ENCODE measurements at regions not wholly inside any gene's neighbourhood (a gene's known extent, or its start where the extent isn't known, plus 50 kb on each side); places are given as distances from the start of the nearest gene placed in this dataset.
"Not testable (repeated sequence)": the region's sequence is repeated elsewhere in the genome, so short reads cannot be mapped to it uniquely, and the experiment has no call there.

DNA sequence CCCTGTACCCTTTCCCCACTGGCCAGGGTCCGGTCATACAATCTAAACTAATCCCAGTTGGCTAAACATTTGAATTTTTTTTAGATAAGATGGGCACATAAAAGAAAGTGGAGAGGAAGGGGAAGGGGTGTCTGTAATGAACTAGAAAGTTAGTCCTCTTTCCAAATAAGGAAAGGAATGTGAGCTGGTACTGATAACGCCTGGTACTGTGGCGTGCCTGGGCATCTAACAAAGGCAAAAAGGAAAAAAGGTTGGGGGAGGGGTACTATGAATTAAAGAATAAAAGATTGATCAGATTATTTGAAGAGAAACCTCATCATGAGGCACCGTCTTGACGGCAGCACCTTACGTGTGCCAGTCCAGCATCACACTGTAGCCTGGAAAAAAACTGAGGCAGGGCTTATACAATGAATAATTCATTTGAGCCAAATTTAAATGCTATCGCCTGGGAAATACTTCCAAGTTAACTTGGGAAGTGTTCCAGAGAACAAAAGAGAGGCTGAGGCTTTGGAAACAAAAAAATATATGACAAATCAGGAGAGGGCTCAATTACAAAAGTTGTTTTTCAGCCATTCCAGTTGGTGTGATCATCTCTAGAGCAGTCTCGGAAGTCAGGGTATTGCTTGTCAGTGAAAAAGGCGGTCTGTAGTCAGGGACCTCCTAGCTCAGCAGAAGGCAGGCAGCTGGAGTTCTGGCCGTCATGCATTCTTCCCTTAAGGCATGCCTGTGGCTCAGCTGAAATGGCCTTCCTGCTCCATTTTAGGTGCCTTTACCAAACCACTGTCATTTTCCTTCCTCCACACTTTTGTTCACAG lies 103.9 kb upstream of the MTLN start:
- ATAC-seq; H2AFZ ChIP-seq (ENCODE audit: low read depth, low read length): not testable (repeated sequence)

GRCh38 chr2:110315054-110315820 lies 102.9 kb upstream of the MTLN start:
- H3K9ac ChIP-seq (ENCODE audit: insufficient read depth in 1 of 2, low read depth in 2 of 2, low read length in 2 of 2); intact Hi-C loops (cut with micrococcal nuclease); DNase-seq (ENCODE audit: extremely low read depth in 1 of 4, low spot score in 3 of 4); H3K9me1 ChIP-seq (ENCODE audit: control insufficient read depth, insufficient read depth, low read length); CTCF ChIA-PET (ENCODE audit: low intra/inter-chr PET ratio); H3K9me3 ChIP-seq (replicated peaks; ENCODE audit: control insufficient read depth, insufficient read depth, low read depth, low read length); in situ Hi-C loops (cut with MboI); H4K20me1 ChIP-seq (replicated peaks; ENCODE audit: control insufficient read depth, insufficient read depth, low read length); H3K4me3 ChIP-seq; ATAC-seq; H3K79me2 ChIP-seq (ENCODE audit: control insufficient read depth, insufficient read depth, low read length); H3K27ac ChIP-seq (ENCODE audit: extremely low read depth, low read depth, low read length); H3K4me1 ChIP-seq (replicated peaks in 1 of 2; ENCODE audit: control insufficient read depth in 2 of 2, insufficient read depth in 2 of 2, low read length in 2 of 2); POLR2A ChIA-PET; H2AFZ ChIP-seq (ENCODE audit: low read depth, low read length); H3K27me3 ChIP-seq (ENCODE audit: control insufficient read depth in 2 of 2, insufficient read depth in 2 of 2, low read length in 2 of 2); FAIRE-seq; BruUV-seq (replicated peaks); H3K36me3 ChIP-seq (ENCODE audit: control insufficient read depth, insufficient read depth, low read length); H3K4me2 ChIP-seq (ENCODE audit: insufficient read depth, low read length): not testable (repeated sequence)
- WGBS (ENCODE audit: insufficient coverage, low coverage, missing lambda C conversion rate): no CpG with 5 or more reads among the region's 9 CpGs

More for the DNA sequence above, 103.9 kb upstream of the MTLN start:
- H3K4me2 ChIP-seq (ENCODE audit: insufficient read depth, low read length); H4K20me1 ChIP-seq (replicated peaks; ENCODE audit: control insufficient read depth, insufficient read depth, low read length); H3K9me1 ChIP-seq (ENCODE audit: control insufficient read depth, insufficient read depth, low read length); H3K79me2 ChIP-seq (ENCODE audit: control insufficient read depth, insufficient read depth, low read length); DNase-seq (ENCODE audit: extremely low read depth in 1 of 4, low spot score in 3 of 4); H3K27ac ChIP-seq (ENCODE audit: extremely low read depth, low read depth, low read length); POLR2A ChIA-PET; CTCF ChIA-PET (ENCODE audit: low intra/inter-chr PET ratio); H3K36me3 ChIP-seq (ENCODE audit: control insufficient read depth, insufficient read depth, low read length); intact Hi-C loops (cut with micrococcal nuclease); H3K9ac ChIP-seq (ENCODE audit: insufficient read depth in 1 of 2, low read depth in 2 of 2, low read length in 2 of 2); H3K4me1 ChIP-seq (replicated peaks in 1 of 2; ENCODE audit: control insufficient read depth in 2 of 2, insufficient read depth in 2 of 2, low read length in 2 of 2); BruUV-seq (replicated peaks); H3K27me3 ChIP-seq (ENCODE audit: control insufficient read depth in 2 of 2, insufficient read depth in 2 of 2, low read length in 2 of 2); in situ Hi-C loops (cut with MboI); H3K9me3 ChIP-seq (replicated peaks; ENCODE audit: control insufficient read depth, insufficient read depth, low read depth, low read length); H3K4me3 ChIP-seq: not testable (repeated sequence)
- FAIRE-seq: peak; percentile 71
- no CpG with 5 or more reads among the region's 10 CpGs for WGBS (ENCODE audit: insufficient coverage, low coverage, missing lambda C conversion rate)

- H2AFZ ChIP-seq (ENCODE audit: low read depth, low read length); H3K79me2 ChIP-seq (ENCODE audit: control insufficient read depth, insufficient read depth, low read length); H3K4me3 ChIP-seq; H3K27ac ChIP-seq (ENCODE audit: extremely low read depth, low read depth, low read length); H3K27me3 ChIP-seq (ENCODE audit: control insufficient read depth in 2 of 2, insufficient read depth in 2 of 2, low read length in 2 of 2); DNase-seq (ENCODE audit: extremely low read depth in 1 of 4, low spot score in 3 of 4); H4K20me1 ChIP-seq (replicated peaks; ENCODE audit: control insufficient read depth, insufficient read depth, low read length); H3K4me2 ChIP-seq (ENCODE audit: insufficient read depth, low read length); POLR2A ChIA-PET; CTCF ChIA-PET (ENCODE audit: low intra/inter-chr PET ratio); H3K4me1 ChIP-seq (replicated peaks in 1 of 2; ENCODE audit: control insufficient read depth in 2 of 2, insufficient read depth in 2 of 2, low read length in 2 of 2); H3K9me1 ChIP-seq (ENCODE audit: control insufficient read depth, insufficient read depth, low read length); BruUV-seq (replicated peaks); H3K36me3 ChIP-seq (ENCODE audit: control insufficient read depth, insufficient read depth, low read length); H3K9me3 ChIP-seq (replicated peaks; ENCODE audit: control insufficient read depth, insufficient read depth, low read depth, low read length); H3K9ac ChIP-seq (ENCODE audit: insufficient read depth in 1 of 2, low read depth in 2 of 2, low read length in 2 of 2); FAIRE-seq; in situ Hi-C loops (cut with MboI); intact Hi-C loops (cut with micrococcal nuclease); ATAC-seq: not testable (repeated sequence)
- WGBS (ENCODE audit: insufficient coverage, low coverage, missing lambda C conversion rate): 6% methylated on average over 2 of the region's 10 CpGs
These were observed 102.1 kb upstream of the MTLN start for GRCh38 chr2:110314472-110314871.

- FAIRE-seq: not testable (repeated sequence)
These were observed 100.7 kb upstream of the MTLN start for GRCh38 chr2:110313032-110313431.

More at GRCh38 chr2:110313032-110313431, 100.7 kb upstream of the MTLN start:
- H3K9me1 ChIP-seq (ENCODE audit: control insufficient read depth, insufficient read depth, low read length); H4K20me1 ChIP-seq (replicated peaks; ENCODE audit: control insufficient read depth, insufficient read depth, low read length); H3K9me3 ChIP-seq (replicated peaks; ENCODE audit: control insufficient read depth, insufficient read depth, low read depth, low read length); H3K4me2 ChIP-seq (ENCODE audit: insufficient read depth, low read length); DNase-seq (ENCODE audit: extremely low read depth in 1 of 4, low spot score in 3 of 4); ATAC-seq; intact Hi-C loops (cut with micrococcal nuclease); H3K27ac ChIP-seq (ENCODE audit: extremely low read depth, low read depth, low read length); POLR2A ChIA-PET; BruUV-seq (replicated peaks); H2AFZ ChIP-seq (ENCODE audit: low read depth, low read length); in situ Hi-C loops (cut with MboI); H3K4me1 ChIP-seq (replicated peaks in 1 of 2; ENCODE audit: control insufficient read depth in 2 of 2, insufficient read depth in 2 of 2, low read length in 2 of 2); H3K36me3 ChIP-seq (ENCODE audit: control insufficient read depth, insufficient read depth, low read length); CTCF ChIA-PET (ENCODE audit: low intra/inter-chr PET ratio); H3K9ac ChIP-seq (ENCODE audit: insufficient read depth in 1 of 2, low read depth in 2 of 2, low read length in 2 of 2); H3K79me2 ChIP-seq (ENCODE audit: control insufficient read depth, insufficient read depth, low read length); H3K4me3 ChIP-seq; H3K27me3 ChIP-seq (ENCODE audit: control insufficient read depth in 2 of 2, insufficient read depth in 2 of 2, low read length in 2 of 2): not testable (repeated sequence)

Data from K562 (cell line).